DOHH2 (cell line): ENCODE measurements at regions not wholly inside any gene's neighbourhood (a gene's known extent, or its start where the extent isn't known, plus 50 kb on each side); places are given as distances from the start of the nearest gene placed in this dataset.

Experiments
- CTCF ChIP-seq: fragments of 200-600 bp; sonication (generic); IDR thresholded peaks from one replicate; pipeline ENCODE4 v1.5.1; 2014; ENCODE audit warnings: antibody characterized with exemption, mild to moderate bottlenecking, low read depth, low read length; ENCODE audit not compliant: poor library complexity, severe bottlenecking
- EZH2phosphoT487 ChIP-seq: fragments of 200-600 bp; sonication (generic); IDR thresholded peaks from 2 replicates; pipeline ENCODE4 v1.6.1; 2017; ENCODE audit warnings: borderline replicate concordance, mild to moderate bottlenecking, antibody characterized with exemption, low read length, moderate library complexity, mixed read lengths

DNA sequence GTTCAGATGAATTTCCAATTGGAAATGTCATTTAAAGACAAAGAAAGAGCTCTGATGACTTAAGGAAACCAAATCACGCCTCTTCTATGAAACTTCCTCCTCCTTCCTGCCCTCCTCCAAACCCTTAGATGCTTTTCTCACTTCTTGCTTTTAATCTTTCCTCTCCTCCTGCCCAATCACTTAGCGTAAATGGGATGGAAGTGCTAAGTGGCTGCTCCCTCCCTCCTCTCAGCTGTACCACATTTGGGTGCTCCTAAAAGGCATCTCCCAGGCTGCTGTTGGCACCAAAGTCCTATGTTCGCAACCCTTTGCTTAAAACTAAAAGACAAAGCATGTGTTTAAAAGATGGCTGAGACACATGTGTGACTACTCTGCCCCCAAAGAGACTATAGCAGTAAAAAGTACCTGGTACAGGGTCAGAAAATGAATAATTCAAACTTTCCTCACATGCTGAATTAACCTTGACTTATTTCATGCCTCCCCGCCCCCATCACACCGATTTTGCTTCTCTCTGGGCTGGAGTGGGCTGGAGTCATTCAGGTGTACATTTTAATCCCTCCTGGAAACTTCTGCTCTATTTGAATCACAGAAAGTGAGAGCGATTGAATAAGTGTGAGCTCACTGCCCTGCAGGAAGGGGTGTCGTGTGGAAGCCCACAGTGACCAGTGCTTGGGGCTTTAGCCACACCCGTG, 59.2 kb upstream of the KLF7 start:
- no peak for TF ChIP-seq CTCF
- no peak for TF ChIP-seq EZH2phosphoT487
